Neural progenitor cell (in vitro differentiated cells): ENCODE measurements at regions not wholly inside any gene's neighbourhood (a gene's known extent, or its start where the extent isn't known, plus 50 kb on each side); places are given as distances from the start of the nearest gene placed in this dataset.

Experiments used
- CTCF ChIP-seq: fragments of 200-600 bp; sonication (generic); IDR thresholded peaks from 2 replicates; pipeline ENCODE4 v1.5.1; 2017; ENCODE audit warnings: antibody characterized with exemption, mild to moderate bottlenecking
- EZH2 ChIP-seq: fragments of 200-600 bp; sonication (generic); IDR thresholded peaks from 2 replicates; pipeline ENCODE4 v1.6.1; 2017; ENCODE audit warnings: antibody characterized with exemption, mild to moderate bottlenecking, moderate library complexity

- no peak for TF ChIP-seq CTCF
- no peak for TF ChIP-seq EZH2
Measured at GRCh38 chr15:96670389-96670788, 339.9 kb downstream of the NR2F2 start.
